ENCODE measurements at regions not wholly inside any gene's neighbourhood (a gene's known extent, or its start where the extent isn't known, plus 50 kb on each side); places are given as distances from the start of the nearest gene placed in this dataset.
"Not testable (repeated sequence)": the region's sequence is repeated elsewhere in the genome, so short reads cannot be mapped to it uniquely, and the experiment has no call there.

DNA sequence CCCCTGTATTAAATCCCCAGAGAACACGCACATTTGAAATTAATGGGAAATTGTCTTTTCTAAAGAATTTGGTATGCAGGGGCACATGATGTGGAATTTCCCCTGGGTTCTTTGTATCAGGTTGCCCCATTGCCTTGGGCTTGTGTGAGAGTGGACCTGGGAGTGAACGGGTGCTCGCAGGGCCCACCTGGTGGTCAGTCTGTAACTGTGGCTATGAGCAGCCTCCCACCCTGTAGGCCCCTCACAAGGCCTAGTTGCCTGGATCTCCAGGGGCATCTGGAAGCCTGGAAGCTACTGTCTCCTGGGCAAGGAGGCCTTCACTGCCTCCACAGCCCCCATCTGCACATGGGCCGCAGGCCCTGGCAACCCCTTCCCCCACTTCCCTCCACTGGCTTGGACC is 96.7 kb downstream of the SLC25A47 start:
- DNase-seq (ENCODE audit: low read depth, low spot score): no peak

DNA sequence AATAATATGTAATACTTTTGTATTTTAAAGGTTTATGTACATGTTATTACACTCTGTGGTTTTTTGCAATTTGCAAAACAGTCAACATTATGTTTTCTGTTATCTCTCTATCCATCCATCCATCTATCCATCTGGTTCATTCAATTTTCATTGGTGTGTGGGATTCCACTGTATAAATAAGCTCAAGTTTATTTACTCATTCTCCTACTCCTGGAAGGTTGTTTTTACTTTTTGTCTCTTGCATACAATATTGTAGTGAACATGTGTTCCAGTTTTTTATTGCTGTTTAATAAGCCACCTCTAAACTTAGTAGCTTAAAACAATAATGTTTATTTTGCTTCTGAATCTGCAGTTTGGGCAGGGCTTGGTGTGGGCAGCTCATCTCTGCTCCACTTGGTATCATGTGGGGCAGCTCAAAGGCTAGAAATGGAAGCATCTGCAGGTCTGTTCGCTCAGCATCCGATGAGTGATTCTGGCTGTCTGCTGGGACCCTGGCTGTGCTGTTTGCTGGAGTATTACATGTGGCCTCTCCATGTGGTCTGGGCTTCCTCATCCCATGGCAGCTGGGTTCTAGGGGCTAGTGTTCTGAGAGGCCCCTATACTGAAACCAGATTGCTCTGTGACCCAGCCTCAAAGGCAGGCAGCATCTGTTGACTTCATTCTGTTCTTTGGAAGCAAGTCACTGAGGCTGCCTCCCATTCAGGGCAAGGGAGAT is 98.8 kb downstream of the SLC25A47 start:
- DNase-seq (ENCODE audit: low read depth, low spot score): peak; percentile 75

DNA sequence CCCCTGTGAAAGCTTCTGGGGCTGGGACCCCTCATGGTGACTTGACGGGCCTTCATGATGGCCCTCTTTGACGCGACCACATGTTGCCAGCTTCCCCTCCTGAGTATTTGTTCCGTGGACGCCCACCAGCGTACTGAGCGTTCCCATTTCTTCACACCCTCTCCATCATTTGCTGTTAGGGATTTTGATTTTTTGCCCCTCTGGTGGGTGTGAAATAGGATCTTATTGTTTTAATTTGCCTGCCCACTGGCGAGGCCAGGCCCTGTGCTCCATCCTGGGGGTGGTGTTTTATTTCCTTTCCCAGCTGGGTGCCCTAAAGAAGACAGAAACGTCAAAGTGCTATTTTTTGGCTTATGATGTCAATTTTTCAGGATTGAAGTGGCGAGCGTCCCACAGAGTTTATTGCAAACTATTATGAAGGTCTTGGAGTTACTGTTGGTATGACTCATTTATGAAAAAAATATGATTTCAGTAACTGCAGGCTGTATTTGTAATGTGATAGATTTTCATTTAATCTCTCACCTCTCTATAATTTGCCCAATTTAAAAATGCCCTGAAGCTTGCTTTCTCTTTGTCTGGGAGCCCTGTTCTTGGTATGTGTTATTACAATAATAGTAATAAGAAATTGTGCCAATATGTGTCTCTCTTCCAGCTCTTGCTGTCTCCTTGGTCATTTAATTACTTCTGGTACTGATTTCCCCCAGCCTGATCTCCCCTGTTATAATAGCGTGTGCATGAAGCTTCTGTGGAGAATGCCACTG is 99.6 kb downstream of the SLC25A47 start:
- peak; percentile 86 for DNase-seq (ENCODE audit: low read depth, low spot score)

DNA sequence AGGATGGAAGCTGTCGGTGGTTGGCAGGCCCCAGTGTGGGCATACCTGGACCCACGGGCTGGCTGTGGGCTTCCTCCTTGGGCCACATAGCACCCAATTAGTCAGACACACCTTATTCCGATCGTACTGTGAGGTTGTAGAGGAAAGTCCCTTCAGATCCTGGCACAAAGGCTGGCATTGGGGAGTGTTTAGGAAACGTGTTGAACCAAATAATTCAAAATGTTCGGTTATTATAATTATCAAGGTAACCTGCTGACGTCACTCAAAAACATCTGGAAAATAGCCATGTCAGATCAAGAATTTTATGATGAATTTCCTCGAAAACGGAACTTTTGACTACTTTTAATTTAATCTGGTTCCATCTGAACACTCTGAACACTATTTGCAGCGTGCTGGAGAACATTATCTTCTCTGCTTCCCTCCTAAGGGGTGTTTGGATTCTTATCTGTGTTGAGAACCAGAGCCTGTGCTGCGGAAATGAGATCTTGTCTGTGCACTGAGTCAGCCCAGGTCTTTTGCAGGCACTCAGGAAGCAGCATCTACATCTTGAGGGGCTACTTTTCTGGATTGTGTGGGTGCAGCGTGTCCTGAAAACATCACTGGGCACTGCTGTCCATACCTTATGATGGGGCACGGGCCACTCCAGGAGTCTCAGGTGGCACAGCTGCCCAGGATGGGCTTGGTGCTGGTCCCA is 100.3 kb downstream of the SLC25A47 start:
- DNase-seq (ENCODE audit: low read depth, low spot score): no peak

DNA sequence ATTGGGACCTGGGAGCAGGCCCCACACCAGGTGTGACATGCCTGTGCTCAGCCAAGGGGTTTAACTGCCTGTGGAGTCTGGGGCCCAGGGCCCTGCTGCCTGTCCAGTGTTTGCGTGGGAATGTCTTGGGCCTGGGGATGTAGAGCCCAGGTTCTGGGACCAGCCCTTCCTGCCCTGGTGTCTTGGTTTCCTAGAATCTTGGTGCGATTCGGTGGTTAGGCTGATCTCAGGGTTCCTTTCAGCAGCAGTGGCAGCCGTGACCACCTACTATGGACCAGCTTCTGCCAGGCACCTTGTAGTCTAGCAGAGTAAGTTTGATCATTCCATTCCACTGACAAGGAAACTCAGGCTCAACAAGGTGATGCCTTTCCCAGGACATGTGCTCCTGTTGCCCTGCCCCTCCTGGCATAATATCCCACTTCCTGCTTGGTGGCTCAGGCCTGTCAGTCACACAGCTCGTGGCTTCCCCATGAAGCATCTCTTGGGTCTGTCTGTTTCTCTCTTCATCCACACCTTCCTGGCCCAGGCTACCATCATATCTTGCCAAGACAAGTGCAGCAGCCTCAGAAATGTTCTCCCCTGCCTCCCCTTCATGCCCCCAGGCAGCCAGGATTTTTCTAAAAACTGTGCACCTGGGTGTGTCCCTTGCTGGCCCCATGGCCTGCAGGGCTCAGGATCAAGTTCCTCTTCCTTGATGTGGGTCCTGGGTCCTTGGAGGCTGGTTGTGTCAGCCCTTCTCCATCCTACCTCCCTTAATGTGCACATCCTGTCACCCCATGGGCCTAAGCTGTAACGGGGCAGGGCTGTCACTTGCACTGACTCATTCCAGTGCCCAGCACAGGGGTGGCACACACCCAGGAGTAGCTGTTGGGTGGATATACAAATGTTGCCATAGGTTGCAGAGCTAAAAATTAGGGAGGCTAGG is 101.6 kb downstream of the SLC25A47 start:
- DNase-seq (ENCODE audit: low read depth, low spot score): no peak

DNA sequence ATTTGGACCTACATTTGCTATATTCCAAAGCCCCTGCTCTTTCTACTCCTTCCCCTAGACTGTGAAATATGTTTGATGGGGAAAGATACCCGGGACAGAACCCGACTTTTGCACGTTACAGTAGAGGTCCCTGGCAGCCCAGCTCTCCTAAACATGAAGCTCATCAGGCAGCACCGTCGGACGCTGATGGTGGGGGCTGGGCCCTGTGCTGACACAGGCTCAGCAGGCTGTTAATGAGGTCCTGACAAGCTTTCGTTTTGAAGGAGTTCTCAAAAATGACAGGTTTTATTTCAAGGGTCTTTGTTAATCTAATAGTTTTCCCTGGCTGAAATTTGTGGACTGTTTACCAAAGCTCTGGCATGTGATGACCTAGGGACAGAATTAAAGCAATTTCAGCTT is 102.3 kb downstream of the SLC25A47 start:
- no peak for DNase-seq (ENCODE audit: low read depth, low spot score)

DNA sequence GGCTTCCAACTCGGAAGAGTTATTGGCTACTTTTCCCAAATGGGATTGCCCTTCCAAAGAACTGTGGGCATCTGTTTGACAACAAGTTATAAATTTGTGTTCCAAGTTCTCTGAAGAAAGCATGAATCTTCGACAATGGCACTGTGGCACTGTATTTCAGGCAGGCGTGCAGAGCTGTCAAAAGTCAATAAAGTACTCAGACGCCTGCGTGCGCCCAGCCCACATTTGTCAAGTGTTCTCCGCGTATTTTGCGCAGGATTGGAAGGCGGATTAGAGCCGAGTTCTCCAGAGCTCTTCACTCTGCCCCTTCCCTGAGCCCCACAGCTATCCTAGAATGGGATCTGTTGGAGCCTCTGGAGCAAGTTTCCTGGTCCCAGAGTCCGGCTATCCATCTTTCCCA is 103.2 kb downstream of the SLC25A47 start:
- DNase-seq (ENCODE audit: low read depth, low spot score): no peak

DNA sequence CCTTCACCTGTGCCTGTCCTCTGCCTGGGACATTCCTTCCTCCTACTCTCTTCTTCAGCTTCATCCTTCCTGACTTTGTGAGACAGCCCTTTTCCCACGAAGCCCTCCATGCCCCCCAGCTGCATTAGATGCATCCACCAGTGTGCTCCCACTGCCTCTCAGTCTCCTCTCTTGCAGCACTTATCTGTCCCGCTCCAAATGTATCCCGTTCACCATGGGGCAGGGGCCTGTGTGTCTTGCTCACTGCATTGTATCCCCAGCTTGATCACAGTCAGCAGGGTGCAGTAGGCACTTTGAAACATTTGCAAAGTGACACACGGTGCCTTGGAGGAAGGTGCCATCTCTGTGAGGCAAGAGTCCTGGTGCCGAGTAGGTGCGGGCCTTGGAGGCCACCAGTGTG is 104.0 kb downstream of the SLC25A47 start:
- DNase-seq (ENCODE audit: low read depth, low spot score): no peak

DNA sequence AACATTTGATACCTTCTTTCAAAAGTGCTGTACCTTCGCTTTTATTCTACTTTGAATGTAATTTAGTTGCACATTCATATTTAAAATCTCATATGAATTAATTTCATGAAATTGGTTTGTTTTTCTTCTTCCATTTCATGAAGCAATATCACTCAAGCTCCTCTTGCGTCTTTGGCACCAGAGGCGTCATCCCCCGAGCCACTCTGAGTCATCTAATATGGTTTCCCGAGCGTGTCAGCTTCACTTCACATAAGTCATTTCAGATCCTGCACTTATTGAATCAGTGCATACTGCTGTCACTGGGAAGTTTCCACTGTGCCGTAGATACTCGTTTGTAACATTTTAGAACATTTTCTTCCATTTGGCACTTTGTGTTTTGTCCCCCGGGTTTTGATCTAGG is 105.6 kb downstream of the SLC25A47 start:
- no peak for DNase-seq (ENCODE audit: low read depth, low spot score)

DNA sequence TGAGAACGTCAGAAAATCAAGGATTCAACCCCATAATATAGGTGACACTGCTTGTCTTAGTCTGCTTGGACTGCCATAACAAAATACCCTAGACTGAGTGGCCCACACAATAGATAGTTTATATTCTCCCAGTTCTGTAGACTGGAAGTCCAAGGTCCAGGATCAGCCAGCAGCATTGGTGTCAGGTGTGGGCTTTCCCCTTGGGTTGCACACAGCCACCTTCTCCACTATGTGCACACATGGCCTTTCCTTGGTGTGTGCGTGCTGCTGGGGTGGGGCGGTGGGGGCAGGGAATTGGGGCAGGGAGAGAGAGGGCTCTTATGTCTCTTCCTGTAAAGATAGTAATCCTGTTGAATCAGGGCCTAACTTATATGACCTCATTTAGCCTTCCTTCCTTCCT is 106.4 kb downstream of the SLC25A47 start:
- no peak for DNase-seq (ENCODE audit: low read depth, low spot score)

DNA sequence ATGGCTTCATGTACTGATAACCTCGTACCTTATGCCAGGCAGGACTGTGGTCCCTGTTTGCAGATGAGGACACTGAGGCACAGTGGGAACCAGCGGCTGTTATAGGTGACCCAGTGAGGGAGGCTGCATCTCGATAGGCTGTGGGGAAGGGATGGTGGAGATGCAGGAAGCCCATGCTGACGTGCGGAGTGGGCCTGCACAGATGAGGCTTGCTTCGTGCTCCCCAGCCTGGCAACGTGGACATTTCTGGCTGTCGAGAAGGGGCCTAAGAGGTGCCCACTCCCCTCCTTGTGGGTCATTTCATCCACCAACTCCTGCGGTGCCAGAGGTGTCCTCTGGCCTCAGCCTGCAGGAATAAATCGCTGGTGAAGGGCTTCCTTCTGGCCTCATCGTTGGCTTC is 107.4 kb downstream of the SLC25A47 start:
- no peak for DNase-seq (ENCODE audit: low read depth, low spot score)

DNA sequence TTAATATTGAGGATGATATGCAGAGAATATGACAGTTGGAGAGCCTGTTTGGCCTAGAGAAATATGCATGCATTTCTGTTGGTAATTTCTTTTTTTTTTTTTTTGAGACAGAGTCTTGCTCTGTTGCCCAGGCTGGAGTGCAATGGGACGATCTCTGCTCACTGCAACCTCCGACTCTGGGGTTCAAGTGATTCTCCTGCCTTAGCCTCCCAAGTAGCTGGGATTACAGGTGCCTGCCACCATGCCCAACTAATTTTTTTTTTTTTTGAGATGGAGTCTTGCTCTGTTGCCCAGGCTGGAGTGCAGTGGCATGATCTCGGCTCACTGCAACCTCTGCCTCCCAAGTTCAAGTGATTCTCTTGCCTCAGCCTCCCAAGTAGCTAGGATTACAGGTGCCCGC is 108.3 kb downstream of the SLC25A47 start:
- DNase-seq (ENCODE audit: low read depth, low spot score): not testable (repeated sequence)

DNA sequence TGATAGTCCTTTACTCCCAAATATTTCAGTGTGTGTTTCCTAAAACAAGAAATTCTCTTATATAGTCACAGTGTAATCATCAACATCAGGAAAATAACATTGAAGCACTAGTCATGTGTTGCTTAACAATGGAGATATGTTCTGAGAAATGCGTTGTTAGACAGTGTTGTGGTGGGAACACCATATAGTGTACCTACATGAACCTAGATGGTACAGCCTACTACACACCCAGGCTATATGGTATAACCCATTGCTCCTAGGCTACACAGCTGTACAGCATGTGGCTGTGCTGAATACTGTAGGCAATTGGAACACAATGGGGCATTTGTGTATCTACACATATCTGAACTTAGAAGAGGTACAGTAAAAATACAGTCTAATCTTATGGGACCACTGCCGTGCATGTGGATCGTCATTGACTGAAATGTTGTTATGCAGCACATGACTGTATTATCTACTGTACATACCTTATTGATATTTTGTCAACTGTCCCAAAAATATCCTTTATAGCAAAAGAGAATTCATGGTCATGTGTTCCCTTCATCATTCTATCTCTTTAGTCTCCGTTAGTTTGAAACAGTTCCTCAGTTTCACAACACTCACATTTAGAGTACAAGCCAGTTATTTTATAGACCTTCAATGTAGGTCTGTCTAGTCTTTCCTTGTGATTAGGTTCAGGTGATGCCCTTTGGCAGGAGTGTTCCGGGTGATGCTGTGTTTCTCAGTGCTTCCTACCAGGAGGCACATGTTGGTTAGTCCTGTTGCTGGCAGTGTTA is 109.7 kb downstream of the SLC25A47 start:
- no peak for DNase-seq (ENCODE audit: low read depth, low spot score)

DNA sequence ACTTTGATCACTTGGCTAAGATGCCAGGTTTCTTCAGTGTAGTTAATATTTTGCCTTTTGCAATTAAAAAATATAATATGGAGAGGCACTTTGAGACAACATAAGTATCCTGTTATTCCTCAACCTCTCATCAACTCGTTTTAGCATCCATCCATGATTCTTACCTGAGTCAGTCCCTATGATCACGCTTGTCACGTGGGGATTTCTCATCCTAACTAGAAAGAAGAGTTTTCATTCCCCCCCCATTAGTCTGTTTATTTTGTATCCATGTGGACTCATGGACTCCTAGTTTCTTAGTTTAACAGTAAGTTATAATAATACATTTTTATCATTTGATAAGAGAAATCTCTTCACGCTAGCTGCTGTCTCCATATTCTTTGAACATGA is 110.3 kb downstream of the SLC25A47 start:
- no peak for DNase-seq (ENCODE audit: low read depth, low spot score)

DNA sequence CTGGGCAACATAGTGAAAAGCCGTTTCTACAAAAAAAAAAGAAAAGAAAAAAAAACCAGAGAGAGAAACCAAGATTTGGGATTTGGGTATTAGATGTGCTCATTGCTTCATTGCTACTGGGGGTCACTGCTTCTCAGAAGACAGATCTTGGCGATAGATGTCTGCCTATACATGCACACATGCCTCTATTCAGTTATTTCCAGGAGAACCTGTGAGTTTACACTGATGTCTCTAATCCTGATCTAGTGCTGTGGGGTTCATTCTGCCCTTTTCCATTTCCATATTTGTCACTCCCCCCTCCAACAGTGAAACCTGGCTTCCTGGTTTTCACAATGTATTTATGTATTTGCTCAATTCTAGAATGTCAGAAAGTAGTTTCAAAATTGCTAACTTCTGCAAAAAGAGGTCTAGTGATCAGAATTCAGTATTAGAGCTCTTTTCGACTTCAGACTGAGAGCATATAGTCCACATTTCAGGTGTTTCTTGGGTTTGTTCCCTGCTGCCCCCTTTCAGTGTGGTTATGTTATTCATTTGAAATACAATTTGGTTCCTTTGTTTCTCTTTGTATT is 111.0 kb downstream of the SLC25A47 start:
- DNase-seq (ENCODE audit: low read depth, low spot score): no peak

DNA sequence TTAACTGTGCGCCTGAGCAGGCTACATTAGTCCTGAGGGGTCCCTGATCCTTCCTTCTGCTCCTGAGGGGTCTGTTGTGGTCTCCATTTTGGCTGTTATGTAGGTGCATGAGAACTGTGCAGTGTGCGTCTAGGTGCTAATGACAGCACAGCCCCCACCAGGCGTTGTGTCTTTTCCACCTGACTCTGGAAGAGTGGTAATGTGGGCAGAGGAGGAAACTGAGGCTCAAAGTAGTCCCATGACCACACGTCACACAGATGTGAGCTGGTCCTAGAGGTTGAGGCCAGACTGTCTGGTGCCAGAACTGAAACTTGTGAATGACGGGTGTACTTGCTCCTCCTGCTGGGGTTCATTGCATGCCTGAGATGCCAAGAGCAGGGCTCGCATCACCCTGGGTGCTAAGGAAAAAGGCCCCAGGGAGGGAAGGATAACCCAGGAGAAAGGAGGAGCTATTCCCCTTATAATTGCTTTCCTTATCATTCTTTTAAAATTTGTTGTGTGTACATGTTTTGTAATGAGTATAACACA is 111.8 kb downstream of the SLC25A47 start:
- no peak for DNase-seq (ENCODE audit: low read depth, low spot score)

DNA sequence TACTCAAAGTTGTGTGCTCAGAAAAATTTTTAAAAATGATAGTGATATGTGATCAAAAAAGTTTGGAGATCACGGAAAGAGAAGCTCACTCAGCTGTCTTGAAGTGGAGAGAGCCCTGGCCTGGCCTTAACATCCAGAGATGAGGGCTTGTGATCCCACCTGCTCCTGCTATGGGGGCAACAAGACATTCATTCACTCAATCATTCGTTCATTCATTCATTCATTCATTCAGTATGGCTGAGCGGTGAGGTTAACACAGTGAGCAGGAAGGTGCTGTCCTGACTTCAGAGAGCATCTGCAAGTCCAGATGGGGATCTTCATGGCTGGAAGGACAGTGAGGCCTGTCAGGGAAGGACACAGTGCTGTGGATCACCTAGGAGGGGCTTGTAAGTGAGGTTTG is 112.3 kb downstream of the SLC25A47 start:
- no peak for DNase-seq (ENCODE audit: low read depth, low spot score)

DNA sequence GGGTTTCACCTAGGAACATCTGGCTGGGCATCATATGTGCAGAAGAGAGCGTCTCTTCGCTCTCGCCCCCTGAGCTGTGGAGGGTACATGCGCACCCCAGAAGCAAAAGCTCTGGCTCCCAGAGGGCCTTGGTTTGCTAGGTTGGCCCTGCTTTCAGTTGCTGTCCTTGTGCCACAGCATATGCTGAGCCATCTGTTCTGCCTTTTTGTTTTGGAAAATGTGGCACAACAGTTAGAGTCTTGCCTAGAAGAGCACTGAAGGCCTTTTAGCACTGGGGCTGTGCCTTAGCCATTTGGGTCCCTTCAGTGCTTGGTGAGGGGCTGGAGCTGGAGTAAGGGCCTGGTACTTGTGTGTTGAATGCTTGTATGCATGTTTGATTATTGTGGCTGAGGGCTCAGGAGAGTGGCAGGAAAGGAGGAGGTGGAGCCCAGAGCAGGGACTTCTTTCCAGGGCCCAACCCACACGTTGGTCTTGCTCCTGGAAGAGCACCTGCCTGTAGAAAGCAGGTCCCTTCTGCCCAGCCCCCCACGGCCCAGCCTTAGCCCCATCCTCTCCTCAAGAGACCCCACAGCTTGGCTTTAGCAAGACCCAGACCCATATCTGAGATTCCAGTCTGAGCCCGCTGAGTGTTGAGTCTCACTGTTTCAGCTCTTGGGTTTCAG is 113.7 kb downstream of the SLC25A47 start:
- DNase-seq (ENCODE audit: low read depth, low spot score): no peak

DNA sequence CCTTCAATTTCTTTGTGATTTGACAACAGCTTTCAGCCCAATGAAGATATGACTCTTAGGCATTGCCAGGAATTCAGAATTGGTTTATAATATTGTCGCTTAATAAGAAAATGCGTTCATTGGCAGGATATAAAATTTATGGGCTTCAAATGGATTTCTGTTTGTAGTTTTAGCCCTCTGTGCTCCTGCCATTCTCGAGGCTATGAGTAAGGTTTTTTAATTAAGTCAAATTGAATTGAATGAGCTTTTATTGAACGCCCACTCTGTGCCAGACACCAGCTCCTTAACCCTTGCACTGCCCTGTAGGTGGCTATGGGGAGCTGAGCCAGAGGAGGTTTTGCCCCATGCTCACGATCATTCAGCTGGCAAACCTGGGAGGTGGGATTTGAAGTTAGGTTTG is 115.1 kb downstream of the SLC25A47 start:
- no peak for DNase-seq (ENCODE audit: low read depth, low spot score)

Measured in brain pericyte (primary cell).